ENCODE measurements at regions not wholly inside any gene's neighbourhood (a gene's known extent, or its start where the extent isn't known, plus 50 kb on each side); places are given as distances from the start of the nearest gene placed in this dataset.
A peak's percentile ranks its signal among the peaks of the same experiment; 100 is the strongest.

DNA sequence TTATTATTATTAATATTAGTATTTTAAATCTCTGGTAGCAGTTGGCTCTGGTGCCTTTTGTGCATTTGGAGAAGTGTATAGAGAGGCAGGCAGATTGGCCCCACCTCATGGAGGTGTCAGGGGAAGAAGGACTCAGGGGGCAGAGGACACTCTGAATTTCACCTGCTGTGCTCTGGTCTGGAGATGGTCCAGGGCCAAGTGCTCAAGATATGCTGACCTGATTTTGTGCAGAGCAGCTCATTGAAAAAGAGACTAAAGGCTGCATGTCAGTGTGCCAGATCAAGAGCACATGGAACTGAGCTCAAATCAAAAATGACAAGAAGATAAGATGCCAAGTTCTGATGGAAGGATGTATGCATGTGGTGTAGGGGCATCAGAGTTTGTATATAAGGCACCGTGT, 323.6 kb upstream of the TNP1 start:
- DNase-seq = no peak

- no peak for DNase-seq
Measured at GRCh38 chr2:217182926-217183325, 323.1 kb upstream of the TNP1 start.

GRCh38 chr2:217181512-217181911, 321.6 kb upstream of the TNP1 start:
- DNase-seq = no peak

GRCh38 chr2:217179854-217180253, 320.0 kb upstream of the TNP1 start:
- DNase-seq = no peak

- DNase-seq = no peak
Measured at GRCh38 chr2:217178341-217178740, 318.5 kb upstream of the TNP1 start.

- no peak for DNase-seq
Measured at GRCh38 chr2:217177720-217178119, 317.9 kb upstream of the TNP1 start.

GRCh38 chr2:217171874-217172273, 312.0 kb upstream of the TNP1 start:
- no peak for DNase-seq

GRCh38 chr2:217168496-217168895, 308.6 kb upstream of the TNP1 start:
- DNase-seq = no peak

- no peak for DNase-seq
Measured at GRCh38 chr2:217167531-217167930, 307.7 kb upstream of the TNP1 start.

- peak; percentile 83 for DNase-seq
Measured at GRCh38 chr2:217166241-217166850, 306.5 kb upstream of the TNP1 start.

- DNase-seq = no peak
Measured at GRCh38 chr2:217165547-217165946, 305.7 kb upstream of the TNP1 start.

DNA sequence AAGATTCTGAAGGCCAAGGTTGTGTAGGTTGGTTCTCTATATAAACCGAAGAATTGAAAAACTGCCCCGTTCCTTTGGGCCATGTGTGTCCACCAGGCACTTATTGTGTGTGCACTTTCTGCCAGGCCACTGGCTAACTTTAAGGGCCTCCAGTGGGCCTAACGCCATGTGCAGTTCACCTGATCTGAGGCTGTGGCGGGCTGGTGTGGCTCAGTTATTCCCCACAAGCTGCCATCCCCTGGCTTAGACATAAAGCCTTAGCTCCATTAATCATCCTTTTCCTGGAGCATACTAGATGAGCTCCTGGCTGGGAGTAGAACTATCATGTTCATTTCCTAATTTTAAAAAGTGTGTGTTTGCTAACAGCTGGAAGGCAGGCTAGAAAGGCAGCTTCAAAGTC, 304.1 kb upstream of the TNP1 start:
- no peak for DNase-seq

DNA sequence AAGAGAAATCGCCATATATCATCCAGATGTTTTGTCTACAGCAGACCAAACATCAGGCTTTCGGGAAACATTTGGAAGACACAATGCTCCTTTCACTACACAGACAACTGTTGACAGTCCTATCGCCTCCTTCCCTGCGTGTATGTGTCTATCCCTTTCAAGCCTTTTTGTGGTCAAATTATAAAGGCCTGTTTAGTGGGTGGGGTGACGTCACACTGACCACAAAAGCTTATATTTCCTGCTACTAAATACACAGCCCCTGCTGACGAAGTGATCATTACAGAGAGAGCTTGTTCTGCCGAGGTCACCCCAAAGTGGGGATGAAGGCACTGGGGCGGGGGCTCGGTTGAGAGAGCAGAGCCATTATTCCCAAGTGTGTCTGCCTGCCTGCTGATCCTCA, 302.7 kb upstream of the TNP1 start:
- peak; percentile 92 for DNase-seq

DNA sequence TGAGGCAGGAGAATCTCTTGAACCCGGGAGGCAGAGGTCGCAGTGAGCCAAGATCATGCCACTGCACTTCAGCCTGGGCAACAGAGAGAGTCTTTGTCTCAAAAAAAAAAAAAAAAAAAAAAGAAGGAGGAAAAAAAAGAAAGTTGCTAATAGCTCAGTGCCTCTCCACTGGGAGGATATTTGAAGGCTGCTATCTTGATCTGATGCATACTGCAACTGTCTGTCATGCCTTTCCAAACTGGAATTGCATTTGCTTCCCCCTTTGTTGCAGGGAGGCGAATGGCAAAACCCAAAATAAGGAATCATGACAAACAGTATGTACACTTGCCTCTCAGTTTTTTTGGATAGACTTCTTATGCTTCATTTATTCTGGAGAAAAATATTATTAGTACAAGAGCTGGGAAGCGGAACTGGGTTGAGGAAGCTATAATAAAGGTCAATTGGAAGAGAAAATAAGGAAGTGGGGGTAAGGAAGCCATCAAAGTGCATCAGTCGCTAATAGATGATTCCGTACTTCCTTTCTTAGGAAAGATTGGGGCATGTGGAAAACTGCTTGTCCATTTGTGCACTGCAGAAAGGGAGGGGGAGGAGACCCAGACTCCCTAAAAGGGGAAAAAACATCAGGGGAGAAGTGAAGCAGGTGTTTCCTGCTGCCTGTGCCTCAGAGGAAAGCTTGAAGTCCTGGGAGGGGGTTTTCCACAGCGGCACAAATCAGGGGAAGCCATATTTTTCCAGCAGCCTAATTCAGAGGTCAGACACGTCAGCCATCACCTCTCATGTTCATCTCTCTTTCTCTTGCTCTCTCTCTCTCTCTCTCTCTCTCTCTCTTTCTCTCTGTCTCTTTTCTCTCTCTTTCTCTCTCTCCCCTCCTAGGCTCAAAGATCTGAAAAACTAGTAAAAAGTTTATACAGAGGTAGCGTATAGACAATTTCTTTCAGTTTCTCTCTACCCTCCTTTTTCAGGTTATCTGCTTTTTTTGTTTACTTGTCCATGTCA, 301.4 kb upstream of the TNP1 start:
- no peak for DNase-seq

DNA sequence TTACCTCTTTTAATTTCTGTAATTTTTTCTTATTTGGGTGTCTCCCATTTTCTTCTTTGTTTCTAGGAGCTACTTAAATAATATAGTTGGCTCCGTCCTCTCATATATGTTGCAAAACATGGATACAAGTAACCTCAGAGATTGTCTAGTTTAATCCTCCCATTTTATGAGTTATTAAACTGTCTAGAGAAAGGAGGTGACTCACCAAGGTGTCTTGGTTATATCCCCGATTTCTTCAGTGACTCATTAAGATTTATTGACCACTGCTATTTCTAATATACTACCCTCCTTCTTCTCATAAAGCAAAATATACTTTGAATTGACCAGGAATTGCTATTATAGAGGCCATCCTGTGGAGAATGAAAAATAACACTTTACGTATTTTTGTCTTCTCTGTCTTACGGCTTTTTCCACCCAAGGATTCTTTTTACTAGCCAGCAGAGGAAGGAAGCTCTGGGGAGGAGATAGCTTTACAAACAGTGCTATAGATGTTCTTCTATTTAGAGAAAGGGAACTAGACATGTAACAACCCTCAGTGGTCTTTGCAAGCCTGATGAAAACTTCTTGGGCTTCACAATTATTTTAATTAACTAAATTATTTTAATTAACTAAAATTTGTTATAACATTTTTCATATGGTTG, 300.4 kb upstream of the TNP1 start:
- DNase-seq = peak; percentile 47

- peak; percentile 93 for DNase-seq
Measured at GRCh38 chr2:217158928-217159327, 299.1 kb upstream of the TNP1 start.

GRCh38 chr2:217157581-217157980, 297.7 kb upstream of the TNP1 start:
- DNase-seq = no peak

DNA sequence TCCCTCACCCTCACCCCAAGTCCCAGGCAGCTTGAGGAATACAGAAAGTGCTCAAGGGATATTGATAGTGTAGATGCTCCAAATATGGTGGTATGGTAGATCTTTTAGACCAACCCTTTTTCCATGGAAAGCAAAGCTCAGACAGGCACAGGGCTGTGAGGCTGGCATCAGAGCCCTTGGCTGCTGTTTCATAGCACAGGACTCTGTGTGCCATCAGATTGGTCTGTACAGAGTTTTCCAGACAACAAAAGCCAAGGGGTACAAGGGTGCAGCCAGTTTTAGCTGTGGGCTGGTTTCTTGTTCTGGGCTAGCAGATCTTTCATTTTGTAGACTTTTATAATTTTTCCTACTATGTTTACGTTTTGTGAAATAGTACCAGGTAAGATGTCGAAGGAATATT, 296.9 kb upstream of the TNP1 start:
- DNase-seq = no peak

DNA sequence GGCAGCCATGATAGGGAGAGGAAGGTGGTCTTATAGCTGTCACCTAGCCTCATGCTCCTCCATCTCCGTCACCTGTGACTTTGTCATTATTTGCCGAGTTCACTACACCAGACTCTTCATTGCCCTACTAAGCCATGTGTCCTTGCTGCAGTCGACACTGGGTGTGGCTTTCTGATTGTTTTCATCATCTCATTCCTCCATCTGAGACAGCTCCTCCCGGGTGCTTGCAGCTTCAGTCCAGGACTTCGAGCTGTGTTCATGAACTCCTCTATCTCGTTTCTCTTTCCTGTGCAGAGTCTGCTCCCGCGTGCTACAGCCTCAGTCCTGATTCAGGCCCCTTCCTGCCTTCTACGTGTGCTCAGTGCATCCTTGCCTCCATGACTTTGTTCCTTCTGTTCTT, 295.1 kb upstream of the TNP1 start:
- peak; percentile 54 for DNase-seq

GRCh38 chr2:217153510-217153909, 293.6 kb upstream of the TNP1 start:
- peak; percentile 73 for DNase-seq

DNA sequence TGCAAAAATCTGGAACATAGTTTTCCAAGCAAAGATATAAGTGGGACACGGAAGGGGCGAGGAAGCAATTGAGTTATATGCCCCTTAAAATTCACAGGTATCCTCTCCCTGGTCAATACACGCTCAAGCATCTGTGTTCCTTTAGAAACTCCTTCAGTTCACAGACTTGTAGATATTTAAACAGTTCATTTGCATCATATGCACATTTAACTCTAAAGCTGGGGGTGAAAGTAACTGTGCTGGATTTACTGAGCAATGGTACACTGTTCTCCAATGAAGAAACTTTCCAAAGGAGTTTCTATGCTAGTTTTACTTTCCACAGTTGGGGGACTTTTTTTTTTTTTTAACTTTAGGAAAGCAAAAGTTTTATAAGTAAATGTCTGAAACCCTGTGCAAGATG, 293.0 kb upstream of the TNP1 start:
- no peak for DNase-seq

GRCh38 chr2:217151509-217152206, 291.8 kb upstream of the TNP1 start:
- no peak for DNase-seq

DNA sequence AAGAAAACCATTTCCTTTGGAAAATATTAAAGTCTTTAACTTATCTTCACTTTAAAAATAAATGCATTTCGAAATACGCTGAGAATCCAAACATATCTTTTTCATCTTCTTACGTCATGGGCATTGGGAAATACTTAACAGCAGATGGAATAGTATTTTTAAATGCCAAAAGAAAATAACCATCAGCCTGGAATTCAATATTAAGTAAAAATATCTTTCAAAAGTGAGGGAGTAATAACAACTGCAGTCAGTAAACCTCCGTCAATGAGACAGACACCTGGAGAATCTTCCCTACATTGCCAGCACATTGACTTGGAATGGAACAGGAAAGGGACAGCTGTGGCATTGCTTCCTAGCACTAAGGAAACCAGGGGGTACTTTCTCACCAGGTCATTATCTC, 290.4 kb upstream of the TNP1 start:
- no peak for DNase-seq

Measured in hematopoietic multipotent progenitor cell treated with erythropoietin and hydrocortisone succinate and interleukin-3 and kit ligand, for 4 days (in vitro differentiated cells).